ENCODE measurements at regions not wholly inside any gene's neighbourhood (a gene's known extent, or its start where the extent isn't known, plus 50 kb on each side); places are given as distances from the start of the nearest gene placed in this dataset.
"Not testable (repeated sequence)": the region's sequence is repeated elsewhere in the genome, so short reads cannot be mapped to it uniquely, and the experiment has no call there.

- DNase-seq (ENCODE audit: unreplicated experiment): no peak
- POLR2A ChIA-PET: no interaction called here
- no TSS peak for BruUV-seq (replicated peaks)
- no peaks in the 10 kb centered on the region for H3K36me3 Mint-ChIP-seq (ENCODE audit: insufficient read depth, unreplicated experiment)
- intact Hi-C loops (cut with micrococcal nuclease): no loop called here
- no peak for TF ChIP-seq CTCF (IDR thresholded peaks at IDR 0.05; ENCODE audit: unreplicated experiment)
- CTCF ChIA-PET: interaction anchor here (0.7 to 0.8 kb wide), 2 partner anchors 81 to 507 kb away, joined by 3 to 4 read pairs; no protein-coding TSS in a partner anchor
- H3K27ac Mint-ChIP-seq (ENCODE audit: low read depth, unreplicated experiment): no peak overlapping the region
- H3K27me3 Mint-ChIP-seq (ENCODE audit: insufficient read depth, unreplicated experiment): peaks cover 14% of the 10 kb centered on the region
- H3K4me3 Mint-ChIP-seq (ENCODE audit: unreplicated experiment): no peak overlapping the region
- no peaks in the 10 kb centered on the region for H3K4me1 Mint-ChIP-seq (ENCODE audit: insufficient read depth, unreplicated experiment)
- H3K9me3 Mint-ChIP-seq (ENCODE audit: unreplicated experiment): no peaks in the 10 kb centered on the region
Measured at GRCh38 chr16:58859958-58860669, 126.0 kb upstream of the GOT2 start.

- H3K9me3 Mint-ChIP-seq (ENCODE audit: unreplicated experiment); H3K36me3 Mint-ChIP-seq (ENCODE audit: insufficient read depth, unreplicated experiment); H3K4me3 Mint-ChIP-seq (ENCODE audit: unreplicated experiment); POLR2A ChIA-PET; H3K4me1 Mint-ChIP-seq (ENCODE audit: insufficient read depth, unreplicated experiment); H3K27ac Mint-ChIP-seq (ENCODE audit: low read depth, unreplicated experiment); DNase-seq (ENCODE audit: unreplicated experiment); intact Hi-C loops (cut with micrococcal nuclease); BruUV-seq (replicated peaks): not testable (repeated sequence)
- peaks cover 17% of the 10 kb centered on the region for H3K27me3 Mint-ChIP-seq (ENCODE audit: insufficient read depth, unreplicated experiment)
- CTCF ChIA-PET: interaction anchor here (1.0 kb wide), 1 partner anchor 20 kb away, joined by 3 read pairs; no protein-coding TSS in a partner anchor
Measured at GRCh38 chr16:58858577-58858976, 124.5 kb upstream of the GOT2 start.

- CTCF ChIA-PET: interaction anchor here (0.7 kb wide), 1 partner anchor 23 kb away, joined by 3 read pairs; no protein-coding TSS in a partner anchor
- H3K27ac Mint-ChIP-seq (ENCODE audit: low read depth, unreplicated experiment): no peak overlapping the region
Measured at GRCh38 chr16:58855291-58855863, 121.3 kb upstream of the GOT2 start.

GRCh38 chr16:58853854-58854791, 120.0 kb upstream of the GOT2 start:
- no peak overlapping the region for H3K4me3 Mint-ChIP-seq (ENCODE audit: unreplicated experiment)
- peaks cover 6% of the 10 kb centered on the region for H3K4me1 Mint-ChIP-seq (ENCODE audit: insufficient read depth, unreplicated experiment)
- DNase-seq (ENCODE audit: unreplicated experiment): no peak
- ChIA-PET POLR2A (no interaction called here), CTCF (interaction anchor here (0.5 to 0.9 kb wide), 3 partner anchors 10 to 95 kb away, joined by 3 to 5 read pairs (median 4); no protein-coding TSS in a partner anchor)
- H3K27ac Mint-ChIP-seq (ENCODE audit: low read depth, unreplicated experiment): no peak overlapping the region
- no TSS peak for BruUV-seq (replicated peaks)
- no peak for TF ChIP-seq CTCF (IDR thresholded peaks at IDR 0.05; ENCODE audit: unreplicated experiment)
- peaks cover 33% of the 10 kb centered on the region for H3K27me3 Mint-ChIP-seq (ENCODE audit: insufficient read depth, unreplicated experiment)
- intact Hi-C loops (cut with micrococcal nuclease): no loop called here
- no peaks in the 10 kb centered on the region for H3K9me3 Mint-ChIP-seq (ENCODE audit: unreplicated experiment)
- no peaks in the 10 kb centered on the region for H3K36me3 Mint-ChIP-seq (ENCODE audit: insufficient read depth, unreplicated experiment)

More at GRCh38 chr16:58855291-58855863, 121.3 kb upstream of the GOT2 start:
- DNase-seq (ENCODE audit: unreplicated experiment): no peak
- no TSS peak for BruUV-seq (replicated peaks)
- intact Hi-C loops (cut with micrococcal nuclease): no loop called here
- POLR2A ChIA-PET: no interaction called here
- Mint-ChIP-seq H3K4me1 (ENCODE audit: insufficient read depth, unreplicated experiment) (peaks cover 6% of the 10 kb centered on the region), H3K9me3 (ENCODE audit: unreplicated experiment) (no peaks in the 10 kb centered on the region), H3K27me3 (ENCODE audit: insufficient read depth, unreplicated experiment) (peaks cover 33% of the 10 kb centered on the region), H3K4me3 (ENCODE audit: unreplicated experiment) (no peak overlapping the region), H3K36me3 (ENCODE audit: insufficient read depth, unreplicated experiment) (no peaks in the 10 kb centered on the region)
- TF ChIP-seq CTCF (IDR thresholded peaks at IDR 0.05; ENCODE audit: unreplicated experiment): no peak
